ENCODE measurements at regions not wholly inside any gene's neighbourhood (a gene's known extent, or its start where the extent isn't known, plus 50 kb on each side); places are given as distances from the start of the nearest gene placed in this dataset.

- Histone ChIP-seq H3K79me1 (ENCODE audit: low read depth in 1 of 2, low read length in 2 of 2) (no peaks in the 10 kb centered on the region), H3K4me1 (ENCODE audit: control insufficient read depth, insufficient read depth, low read length) (no peaks in the 10 kb centered on the region), H2BK15ac (ENCODE audit: low read depth, low read length) (no peak overlapping the region), H2AFZ (replicated peaks; ENCODE audit: low read length, poor library complexity) (no peak overlapping the region), H3K23ac (ENCODE audit: low read depth, low read length) (no peak overlapping the region), H3K9me3 (ENCODE audit: control insufficient read depth, insufficient read depth, low read length) (peaks cover 13% of the 10 kb centered on the region), H3K27me3 (ENCODE audit: control insufficient read depth, insufficient read depth, low read length) (no peaks in the 10 kb centered on the region), H3K14ac (replicated peaks; ENCODE audit: low read depth, low read length) (no peak overlapping the region), H2AK5ac (ENCODE audit: low read depth, low read length) (no peak overlapping the region), H3K27ac (ENCODE audit: insufficient read depth, low read length) (no peak overlapping the region), H2BK20ac (ENCODE audit: low read depth, low read length) (no peak overlapping the region), H4K8ac (ENCODE audit: low read depth in 2 of 2, low read length in 2 of 2) (no peak overlapping the region), H3K36me3 (ENCODE audit: control insufficient read depth, insufficient read depth, low read length) (no peaks in the 10 kb centered on the region), H3K4me2 (ENCODE audit: low read depth, low read length) (no peak overlapping the region), H3K56ac (ENCODE audit: extremely low read depth, insufficient read depth, low read length) (no peak overlapping the region), H3K9me1 (ENCODE audit: insufficient read depth, low read length) (no peaks in the 10 kb centered on the region), H4K5ac (ENCODE audit: low read depth, low read length) (no peak overlapping the region), H3K18ac (ENCODE audit: low read depth, low read length) (no peak overlapping the region), H4K20me1 (ENCODE audit: insufficient read depth, low read length) (no peaks in the 10 kb centered on the region), H3K4me3 (ENCODE audit: insufficient read depth, low read depth, low read length) (no peak overlapping the region), H3K4ac (ENCODE audit: low read depth, low read length) (no peak overlapping the region), H3K9ac (ENCODE audit: low read depth, low read length) (no peak overlapping the region), H4K91ac (ENCODE audit: insufficient read depth, low read depth, low read length) (no peak overlapping the region), H2AK9ac (replicated peaks; ENCODE audit: low read depth, low read length, poor library complexity) (no peak overlapping the region), H2BK120ac (ENCODE audit: low read depth, low read length) (no peak overlapping the region), H2BK5ac (ENCODE audit: low read depth, low read length, poor library complexity, severe bottlenecking) (no peak overlapping the region)
- TF ChIP-seq MAFK (IDR thresholded peaks at IDR 0.05; ENCODE audit: low read depth, low read length) (no peak), CEBPB (IDR thresholded peaks at IDR 0.05; ENCODE audit: low read depth, low read length) (no peak), RCOR1 (IDR thresholded peaks at IDR 0.05; ENCODE audit: insufficient replicate concordance, low read length) (no peak), RFX5 (IDR thresholded peaks at IDR 0.05; ENCODE audit: low read depth, low read length) (no peak), POLR2A (IDR thresholded peaks at IDR 0.05; ENCODE audit: low read depth, low read length) (no peak)
- TF ChIP-seq, protein P1, sequence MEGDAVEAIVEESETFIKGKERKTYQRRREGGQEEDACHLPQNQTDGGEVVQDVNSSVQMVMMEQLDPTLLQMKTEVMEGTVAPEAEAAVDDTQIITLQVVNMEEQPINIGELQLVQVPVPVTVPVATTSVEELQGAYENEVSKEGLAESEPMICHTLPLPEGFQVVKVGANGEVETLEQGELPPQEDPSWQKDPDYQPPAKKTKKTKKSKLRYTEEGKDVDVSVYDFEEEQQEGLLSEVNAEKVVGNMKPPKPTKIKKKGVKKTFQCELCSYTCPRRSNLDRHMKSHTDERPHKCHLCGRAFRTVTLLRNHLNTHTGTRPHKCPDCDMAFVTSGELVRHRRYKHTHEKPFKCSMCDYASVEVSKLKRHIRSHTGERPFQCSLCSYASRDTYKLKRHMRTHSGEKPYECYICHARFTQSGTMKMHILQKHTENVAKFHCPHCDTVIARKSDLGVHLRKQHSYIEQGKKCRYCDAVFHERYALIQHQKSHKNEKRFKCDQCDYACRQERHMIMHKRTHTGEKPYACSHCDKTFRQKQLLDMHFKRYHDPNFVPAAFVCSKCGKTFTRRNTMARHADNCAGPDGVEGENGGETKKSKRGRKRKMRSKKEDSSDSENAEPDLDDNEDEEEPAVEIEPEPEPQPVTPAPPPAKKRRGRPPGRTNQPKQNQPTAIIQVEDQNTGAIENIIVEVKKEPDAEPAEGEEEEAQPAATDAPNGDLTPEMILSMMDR (conservative IDR thresholded peaks at IDR 0.05; ENCODE audit: low read depth, low read length), result no peak
- dilution Hi-C loops (cut with HindIII; ENCODE audit: low sequenced_read_pairs, unreplicated experiment) (no loop called here), in situ Hi-C loops (cut with MboI; ENCODE audit: low sequenced_read_pairs) (no loop called here), intact Hi-C loops (cut with micrococcal nuclease) (no loop called here)
- CTCF ChIA-PET, result no interaction called here
- no TSS peak for BruUV-seq (replicated peaks)
- ATAC-seq (ENCODE audit: low read depth) (no peak), DNase-seq (no peak)
- no CpG with 5 or more reads among the region's 1 CpG for WGBS, 2 experiments (ENCODE audit: extremely low coverage in 2 of 2, insufficient read length in 1 of 2)
- POLR2A ChIA-PET (ENCODE audit: unreplicated experiment), result no interaction called here
Observed at GRCh38 chr4:189404271-189404670, 536.4 kb upstream of the FRG1 start.

Measured in IMR-90 (cell line).